ENCODE measurements at regions not wholly inside any gene's neighbourhood (a gene's known extent, or its start where the extent isn't known, plus 50 kb on each side); places are given as distances from the start of the nearest gene placed in this dataset.
"Not testable (repeated sequence)": the region's sequence is repeated elsewhere in the genome, so short reads cannot be mapped to it uniquely, and the experiment has no call there.

DNA sequence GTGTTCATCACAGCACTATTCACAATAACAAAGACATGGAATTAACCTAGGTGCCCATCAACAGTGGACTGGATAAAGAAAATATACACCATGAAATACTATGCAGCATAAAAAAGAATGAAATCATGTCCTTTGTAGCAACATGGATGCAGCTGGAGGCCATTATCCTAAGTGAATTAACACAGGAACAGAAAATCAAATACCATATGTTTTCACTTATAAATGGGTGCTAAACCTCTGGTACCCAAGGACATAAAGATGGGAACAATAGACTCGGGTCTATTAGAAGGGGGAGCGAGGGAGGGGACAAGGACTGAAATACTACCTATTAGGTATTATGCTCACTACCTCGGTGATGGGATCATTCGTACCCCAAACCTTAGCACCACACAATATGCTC, 66.4 kb upstream of the PTPN13 start:
- TF ChIP-seq POLR2A (IDR thresholded peaks at IDR 0.05) = not testable (repeated sequence)
- TF ChIP-seq, protein P1, sequence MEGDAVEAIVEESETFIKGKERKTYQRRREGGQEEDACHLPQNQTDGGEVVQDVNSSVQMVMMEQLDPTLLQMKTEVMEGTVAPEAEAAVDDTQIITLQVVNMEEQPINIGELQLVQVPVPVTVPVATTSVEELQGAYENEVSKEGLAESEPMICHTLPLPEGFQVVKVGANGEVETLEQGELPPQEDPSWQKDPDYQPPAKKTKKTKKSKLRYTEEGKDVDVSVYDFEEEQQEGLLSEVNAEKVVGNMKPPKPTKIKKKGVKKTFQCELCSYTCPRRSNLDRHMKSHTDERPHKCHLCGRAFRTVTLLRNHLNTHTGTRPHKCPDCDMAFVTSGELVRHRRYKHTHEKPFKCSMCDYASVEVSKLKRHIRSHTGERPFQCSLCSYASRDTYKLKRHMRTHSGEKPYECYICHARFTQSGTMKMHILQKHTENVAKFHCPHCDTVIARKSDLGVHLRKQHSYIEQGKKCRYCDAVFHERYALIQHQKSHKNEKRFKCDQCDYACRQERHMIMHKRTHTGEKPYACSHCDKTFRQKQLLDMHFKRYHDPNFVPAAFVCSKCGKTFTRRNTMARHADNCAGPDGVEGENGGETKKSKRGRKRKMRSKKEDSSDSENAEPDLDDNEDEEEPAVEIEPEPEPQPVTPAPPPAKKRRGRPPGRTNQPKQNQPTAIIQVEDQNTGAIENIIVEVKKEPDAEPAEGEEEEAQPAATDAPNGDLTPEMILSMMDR (IDR thresholded peaks at IDR 0.05) = not testable (repeated sequence)

Measured in Peyer's patch (tissue), 4 donors.